HepG2 (cell line): ENCODE measurements at regions not wholly inside any gene's neighbourhood (a gene's known extent, or its start where the extent isn't known, plus 50 kb on each side); places are given as distances from the start of the nearest gene placed in this dataset.

Experiments
- FOXJ3 ChIP-seq: sonication (generic); formaldehyde crosslinking; IDR thresholded peaks from 2 replicates; pipeline ENCODE4 v1.4.0; 2020; ENCODE audit warnings: missing genetic modification reagents, mild to moderate bottlenecking, borderline replicate concordance
- HHEX ChIP-seq: IDR thresholded peaks from 2 replicates; pipeline ENCODE4 v1.6.1; 2016; ENCODE audit warnings: control low read depth
- KLF6 ChIP-seq: IDR thresholded peaks from 2 replicates; pipeline ENCODE4 v1.8.0; 2016; ENCODE audit warnings: missing biosample characterization, missing genetic modification reagents
- MLLT10 ChIP-seq: sonication (generic); formaldehyde crosslinking; IDR thresholded peaks from 2 replicates; pipeline ENCODE4 v1.4.0; 2020; ENCODE audit warnings: missing genetic modification reagents
- MTF1 ChIP-seq: sonication (generic); formaldehyde crosslinking; IDR thresholded peaks from 2 replicates; pipeline ENCODE4 v1.5.0; 2020; ENCODE audit warnings: missing genetic modification reagents
- SKI ChIP-seq: fragments of 450-650 bp; IDR thresholded peaks from one replicate; pipeline ENCODE4 v1.6.1; 2018; ENCODE audit warnings: mild to moderate bottlenecking; ENCODE audit not compliant: partially characterized antibody
- SOX13 ChIP-seq, 3 experiments: fragments of 450-650 bp in 1 of 3; sonication (generic) in 1 of 3; formaldehyde crosslinking in 1 of 3; IDR thresholded peaks in 2 of 3; conservative IDR thresholded peaks in 1 of 3; 2 replicates each; pipeline versions ENCODE4 v1.5.0 to v1.6.1; 2016 to 2020; ENCODE audit warnings: antibody characterized with exemption in 1 of 3, mild to moderate bottlenecking in 1 of 3, missing compliant biosample characterization in 1 of 3, missing genetic modification reagents in 1 of 3, moderate library complexity in 1 of 3
- TBX3 ChIP-seq: fragments of 450-650 bp; IDR thresholded peaks from 2 replicates; pipeline ENCODE4 v1.6.1; 2017; ENCODE audit warnings: antibody characterized with exemption, mild to moderate bottlenecking, inconsistent platforms, borderline replicate concordance
- TP53 ChIP-seq: sonication (generic); formaldehyde crosslinking; conservative IDR thresholded peaks from 2 replicates; pipeline ENCODE4 v1.4.0; 2020; ENCODE audit warnings: missing genetic modification reagents
- XBP1 ChIP-seq: sonication (generic); formaldehyde crosslinking; IDR thresholded peaks from 2 replicates; pipeline ENCODE4 v1.5.0; 2020; ENCODE audit warnings: missing genetic modification reagents
- ZFX ChIP-seq: sonication (generic); formaldehyde crosslinking; IDR thresholded peaks from 2 replicates; pipeline ENCODE4 v1.4.0; 2020; ENCODE audit warnings: mild to moderate bottlenecking, low read depth, missing genetic modification reagents, moderate library complexity
- ZNF562 ChIP-seq: sonication (generic); formaldehyde crosslinking; IDR thresholded peaks from 2 replicates; pipeline ENCODE4 v1.8.0; 2022; ENCODE audit warnings: missing genetic modification reagents, borderline replicate concordance
- ZNF598 ChIP-seq: sonication (generic); formaldehyde crosslinking; IDR thresholded peaks from 2 replicates; pipeline ENCODE4 v1.5.1; 2020; ENCODE audit warnings: mild to moderate bottlenecking, missing genetic modification reagents, borderline replicate concordance
- ZNF619 ChIP-seq: sonication (generic); formaldehyde crosslinking; IDR thresholded peaks from 2 replicates; pipeline ENCODE4 v1.4.0; 2020; ENCODE audit warnings: mild to moderate bottlenecking, missing genetic modification reagents
- ZSCAN12 ChIP-seq: sonication (generic); formaldehyde crosslinking; IDR thresholded peaks from 2 replicates; pipeline ENCODE4 v1.9.0; 2021; ENCODE audit warnings: mild to moderate bottlenecking, missing genetic modification reagents
- TF ChIP-seq, protein P1 (sequence below): sonication (generic); formaldehyde crosslinking; IDR thresholded peaks from 2 replicates; pipeline ENCODE4 v1.4.0; 2020; ENCODE audit warnings: missing genetic modification reagents
- TF ChIP-seq, protein P2 (sequence below): sonication (generic); formaldehyde crosslinking; IDR thresholded peaks from 2 replicates; pipeline ENCODE4 v1.8.1; 2023; ENCODE audit warnings: mild to moderate bottlenecking, moderate library complexity, missing genetic modification reagents
- TF ChIP-seq, protein P3 (sequence below): sonication (generic); formaldehyde crosslinking; IDR thresholded peaks from 2 replicates; pipeline ENCODE4 v1.5.0; 2020; ENCODE audit warnings: missing genetic modification reagents
- TF ChIP-seq, protein P4 (sequence below): sonication (generic); formaldehyde crosslinking; IDR thresholded peaks from 2 replicates; pipeline ENCODE4 v1.5.1; 2020; ENCODE audit warnings: missing genetic modification reagents, mild to moderate bottlenecking, borderline replicate concordance
- TF ChIP-seq, protein P5 (sequence below): sonication (generic); formaldehyde crosslinking; IDR thresholded peaks from 2 replicates; pipeline ENCODE4 v1.8.1; 2023; ENCODE audit warnings: mild to moderate bottlenecking, inconsistent platforms, moderate library complexity, missing genetic modification reagents, borderline replicate concordance

DNA sequence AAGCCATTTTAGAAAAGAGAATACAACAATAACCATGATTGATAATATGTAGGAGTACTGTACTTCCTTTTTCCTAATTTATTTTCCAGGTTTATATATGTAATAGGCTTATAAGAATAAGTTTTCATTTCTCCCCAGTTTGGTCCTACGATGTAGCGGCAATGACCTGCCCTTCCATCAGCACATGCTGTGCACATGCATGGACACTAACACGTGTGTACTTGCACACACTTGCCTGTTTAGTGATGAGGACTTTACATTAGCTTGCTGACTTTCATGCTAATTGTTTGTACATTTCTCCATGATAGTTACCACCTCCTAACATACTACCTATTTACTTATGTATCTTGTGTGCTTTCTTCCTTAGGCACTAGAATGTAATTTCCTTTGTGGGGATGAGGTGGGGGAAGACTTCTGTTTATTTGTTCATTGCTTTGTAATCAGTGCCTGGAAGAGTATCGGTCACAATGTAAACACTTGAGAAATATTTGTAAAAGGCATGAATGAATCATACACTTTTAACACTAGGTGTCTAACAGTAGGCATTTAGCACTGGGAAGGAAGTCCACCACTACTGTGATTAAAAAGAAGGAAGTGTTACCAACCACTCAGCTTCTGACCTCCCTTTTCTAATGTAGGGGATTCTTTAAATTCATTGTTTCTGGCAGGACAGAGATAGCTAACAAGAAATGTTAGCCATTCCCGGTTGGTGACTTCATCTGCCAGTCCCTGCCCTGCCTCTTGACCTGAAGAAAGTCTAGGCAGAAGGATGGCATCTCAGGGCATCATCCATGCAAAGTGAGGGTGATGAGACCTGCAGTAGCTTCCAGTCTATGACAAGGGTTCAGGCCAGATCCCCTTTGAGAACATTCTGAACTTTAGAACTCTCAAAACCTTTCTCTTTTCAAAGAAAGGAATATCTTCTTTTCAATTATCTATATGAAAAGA lies 120.2 kb upstream of the RAB18 start (continued):
- TF ChIP-seq, protein P1, sequence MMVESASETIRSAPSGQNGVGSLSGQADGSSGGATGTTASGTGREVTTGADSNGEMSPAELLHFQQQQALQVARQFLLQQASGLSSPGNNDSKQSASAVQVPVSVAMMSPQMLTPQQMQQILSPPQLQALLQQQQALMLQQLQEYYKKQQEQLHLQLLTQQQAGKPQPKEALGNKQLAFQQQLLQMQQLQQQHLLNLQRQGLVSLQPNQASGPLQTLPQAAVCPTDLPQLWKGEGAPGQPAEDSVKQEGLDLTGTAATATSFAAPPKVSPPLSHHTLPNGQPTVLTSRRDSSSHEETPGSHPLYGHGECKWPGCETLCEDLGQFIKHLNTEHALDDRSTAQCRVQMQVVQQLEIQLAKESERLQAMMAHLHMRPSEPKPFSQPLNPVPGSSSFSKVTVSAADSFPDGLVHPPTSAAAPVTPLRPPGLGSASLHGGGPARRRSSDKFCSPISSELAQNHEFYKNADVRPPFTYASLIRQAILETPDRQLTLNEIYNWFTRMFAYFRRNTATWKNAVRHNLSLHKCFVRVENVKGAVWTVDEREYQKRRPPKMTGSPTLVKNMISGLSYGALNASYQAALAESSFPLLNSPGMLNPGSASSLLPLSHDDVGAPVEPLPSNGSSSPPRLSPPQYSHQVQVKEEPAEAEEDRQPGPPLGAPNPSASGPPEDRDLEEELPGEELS (CRISPR knock-in tag) = peak; percentile 43; the same call in 1 of the 2 replicates
- no peak for TF ChIP-seq ZSCAN12 (CRISPR knock-in tag)
- TF ChIP-seq FOXJ3 = no peak
- peak; percentile 82 for TF ChIP-seq TBX3
- no peak for TF ChIP-seq SKI
- TF ChIP-seq MLLT10 = no peak
- TF ChIP-seq KLF6 = 0 out of 2 replicates have a peak, but pooled peaks have one; percentile 28
- no peak for TF ChIP-seq ZNF619 (CRISPR knock-in tag)
- no peak for TF ChIP-seq ZFX (CRISPR knock-in tag)
- TF ChIP-seq ZNF562 = no peak
- TF ChIP-seq, protein P2, sequence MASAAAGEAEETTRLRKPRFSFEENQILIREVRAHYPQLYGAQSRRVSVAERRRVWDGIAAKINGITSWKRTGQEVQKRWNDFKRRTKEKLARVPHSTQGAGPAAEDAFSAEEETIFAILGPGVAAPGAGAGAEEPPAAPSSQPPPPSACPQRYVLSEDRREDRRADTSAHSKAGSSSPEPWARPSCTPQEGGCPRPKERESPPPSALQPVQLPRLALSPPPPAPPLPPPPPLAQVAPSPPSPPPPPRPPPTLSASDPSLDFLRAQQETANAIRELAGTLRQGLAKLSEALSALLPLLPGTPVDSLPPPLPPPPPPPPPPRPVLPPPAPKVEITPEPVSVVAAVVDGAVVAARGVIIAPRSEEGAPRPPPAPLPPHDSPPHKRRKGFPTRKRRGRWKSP (CRISPR knock-in tag) = peak; percentile 27; the same call in 1 of the 2 replicates
- TF ChIP-seq, protein P3, sequence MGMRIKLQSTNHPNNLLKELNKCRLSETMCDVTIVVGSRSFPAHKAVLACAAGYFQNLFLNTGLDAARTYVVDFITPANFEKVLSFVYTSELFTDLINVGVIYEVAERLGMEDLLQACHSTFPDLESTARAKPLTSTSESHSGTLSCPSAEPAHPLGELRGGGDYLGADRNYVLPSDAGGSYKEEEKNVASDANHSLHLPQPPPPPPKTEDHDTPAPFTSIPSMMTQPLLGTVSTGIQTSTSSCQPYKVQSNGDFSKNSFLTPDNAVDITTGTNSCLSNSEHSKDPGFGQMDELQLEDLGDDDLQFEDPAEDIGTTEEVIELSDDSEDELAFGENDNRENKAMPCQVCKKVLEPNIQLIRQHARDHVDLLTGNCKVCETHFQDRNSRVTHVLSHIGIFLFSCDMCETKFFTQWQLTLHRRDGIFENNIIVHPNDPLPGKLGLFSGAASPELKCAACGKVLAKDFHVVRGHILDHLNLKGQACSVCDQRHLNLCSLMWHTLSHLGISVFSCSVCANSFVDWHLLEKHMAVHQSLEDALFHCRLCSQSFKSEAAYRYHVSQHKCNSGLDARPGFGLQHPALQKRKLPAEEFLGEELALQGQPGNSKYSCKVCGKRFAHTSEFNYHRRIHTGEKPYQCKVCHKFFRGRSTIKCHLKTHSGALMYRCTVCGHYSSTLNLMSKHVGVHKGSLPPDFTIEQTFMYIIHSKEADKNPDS (CRISPR knock-in tag) = no peak
- TF ChIP-seq, protein P4, sequence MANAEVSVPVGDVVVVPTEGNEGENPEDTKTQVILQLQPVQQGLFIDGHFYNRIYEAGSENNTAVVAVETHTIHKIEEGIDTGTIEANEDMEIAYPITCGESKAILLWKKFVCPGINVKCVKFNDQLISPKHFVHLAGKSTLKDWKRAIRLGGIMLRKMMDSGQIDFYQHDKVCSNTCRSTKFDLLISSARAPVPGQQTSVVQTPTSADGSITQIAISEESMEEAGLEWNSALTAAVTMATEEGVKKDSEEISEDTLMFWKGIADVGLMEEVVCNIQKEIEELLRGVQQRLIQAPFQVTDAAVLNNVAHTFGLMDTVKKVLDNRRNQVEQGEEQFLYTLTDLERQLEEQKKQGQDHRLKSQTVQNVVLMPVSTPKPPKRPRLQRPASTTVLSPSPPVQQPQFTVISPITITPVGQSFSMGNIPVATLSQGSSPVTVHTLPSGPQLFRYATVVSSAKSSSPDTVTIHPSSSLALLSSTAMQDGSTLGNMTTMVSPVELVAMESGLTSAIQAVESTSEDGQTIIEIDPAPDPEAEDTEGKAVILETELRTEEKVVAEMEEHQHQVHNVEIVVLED (CRISPR knock-in tag) = no peak
- no peak for TF ChIP-seq XBP1 (CRISPR knock-in tag)
- no peak for TF ChIP-seq TP53 (CRISPR knock-in tag)
- TF ChIP-seq MTF1 (CRISPR knock-in tag) = no peak
- TF ChIP-seq SOX13 (IDR thresholded peaks at IDR 0.05) = no peak
- 0 out of 4 replicates have a peak, but pooled peaks of 1 of the 2 experiments have one; percentile 40 for TF ChIP-seq SOX13 (CRISPR knock-in tag; conservative IDR thresholded peaks at IDR 0.05 in 1 of 2, IDR thresholded peaks at IDR 0.05 in 1 of 2)
- peak; percentile 82 for TF ChIP-seq HHEX
- no peak for TF ChIP-seq ZNF598 (CRISPR knock-in tag)
- TF ChIP-seq, protein P5, sequence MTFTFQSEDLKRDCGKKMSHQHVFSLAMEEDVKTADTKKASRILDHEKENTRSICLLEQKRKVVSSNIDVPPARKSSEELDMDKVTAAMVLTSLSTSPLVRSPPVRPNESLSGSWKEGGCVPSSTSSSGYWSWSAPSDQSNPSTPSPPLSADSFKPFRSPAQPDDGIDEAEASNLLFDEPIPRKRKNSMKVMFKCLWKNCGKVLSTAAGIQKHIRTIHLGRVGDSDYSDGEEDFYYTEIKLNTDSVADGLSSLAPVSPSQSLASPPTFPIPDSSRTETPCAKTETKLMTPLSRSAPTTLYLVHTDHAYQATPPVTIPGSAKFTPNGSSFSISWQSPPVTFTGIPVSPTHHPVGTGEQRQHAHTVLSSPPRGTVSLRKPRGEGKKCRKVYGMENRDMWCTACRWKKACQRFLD (CRISPR knock-in tag) = no peak
